HS-27A (cell line): ENCODE measurements at regions not wholly inside any gene's neighbourhood (a gene's known extent, or its start where the extent isn't known, plus 50 kb on each side); places are given as distances from the start of the nearest gene placed in this dataset.

ENCODE experiments used
- DNase-seq: peaks from one replicate; pipeline ENCODE4 v3.0.0-alpha.2; 2012; ENCODE audit warnings: low read depth, missing footprints

DNA sequence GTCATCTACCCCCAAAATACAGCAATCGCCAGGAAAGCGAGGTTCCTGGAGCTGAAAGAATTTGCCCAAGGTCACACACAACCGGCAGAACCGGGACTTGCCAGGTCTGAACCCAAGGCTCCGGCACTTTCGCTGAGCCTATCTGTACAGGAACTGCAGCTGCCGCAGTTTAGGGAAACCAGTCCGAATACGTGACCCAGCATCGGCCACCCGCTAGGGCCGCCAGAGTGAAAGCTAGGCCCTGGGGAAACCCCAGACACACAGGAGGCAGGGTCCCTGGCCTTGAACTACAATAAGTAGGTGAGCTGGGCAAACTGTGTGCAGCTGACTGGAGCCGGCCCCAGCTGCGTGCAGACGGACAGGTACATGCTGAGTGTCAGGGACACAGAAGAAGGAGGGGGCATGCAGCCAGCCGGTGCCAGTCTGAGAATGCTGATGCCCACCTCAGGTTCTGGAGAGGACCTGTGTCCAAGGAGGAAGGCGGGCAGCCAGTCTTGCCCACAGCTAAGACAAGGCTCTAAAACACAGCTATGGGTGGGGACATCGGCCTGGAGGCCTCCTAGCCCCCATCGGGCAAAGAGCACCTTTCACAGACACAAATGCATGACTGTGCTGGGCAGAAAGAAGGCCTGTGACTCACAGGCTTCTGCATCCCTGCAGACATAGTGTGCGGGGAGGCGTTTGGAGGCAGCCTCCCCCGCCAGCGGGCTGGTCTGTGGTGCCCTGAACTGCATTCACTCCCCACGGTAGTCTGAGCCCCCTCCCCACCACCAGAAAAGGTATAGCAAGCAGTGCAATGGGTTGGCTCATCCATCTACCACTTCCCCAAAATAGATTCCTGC, 107.4 kb upstream of the ID2 start:
- DNase-seq: no peak

DNA sequence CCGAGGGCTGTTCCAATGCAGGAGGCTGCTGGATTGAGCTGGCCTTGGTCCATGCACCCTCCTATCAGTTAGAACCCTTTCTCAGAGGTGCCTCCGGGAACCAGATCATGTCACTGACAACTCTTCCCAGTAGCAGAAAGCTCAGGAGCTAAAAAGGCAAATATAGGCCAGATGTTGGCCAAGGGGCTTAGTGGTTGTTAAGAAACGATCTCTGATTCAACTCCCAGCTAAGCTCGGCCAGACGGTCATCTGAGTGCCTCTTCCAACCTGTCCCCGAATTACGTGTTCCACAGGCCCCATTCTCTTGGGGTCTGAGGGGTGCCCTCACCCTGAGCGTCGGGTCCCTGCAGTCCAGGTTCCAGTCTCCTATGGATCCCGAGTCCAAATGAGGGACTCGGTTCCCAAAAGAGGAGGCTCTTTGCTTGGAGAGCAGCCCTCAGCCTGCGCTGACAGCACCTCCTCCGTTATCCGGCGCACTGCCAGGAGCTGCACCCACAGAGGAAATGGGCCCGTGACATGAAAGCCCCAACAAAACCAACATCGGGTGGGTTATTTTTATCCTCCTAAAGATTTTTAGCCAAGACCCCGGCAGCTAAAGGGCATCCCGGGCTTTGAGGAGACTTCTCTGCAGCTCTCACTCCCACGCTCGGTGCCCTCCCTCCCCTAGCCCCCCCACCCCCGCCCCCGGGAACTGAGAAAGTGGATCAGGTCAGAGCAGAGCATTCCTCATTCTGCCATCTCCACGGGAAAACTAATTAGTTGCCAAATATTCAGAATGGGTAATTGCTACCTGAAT, 106.6 kb upstream of the ID2 start:
- no peak for DNase-seq

DNA sequence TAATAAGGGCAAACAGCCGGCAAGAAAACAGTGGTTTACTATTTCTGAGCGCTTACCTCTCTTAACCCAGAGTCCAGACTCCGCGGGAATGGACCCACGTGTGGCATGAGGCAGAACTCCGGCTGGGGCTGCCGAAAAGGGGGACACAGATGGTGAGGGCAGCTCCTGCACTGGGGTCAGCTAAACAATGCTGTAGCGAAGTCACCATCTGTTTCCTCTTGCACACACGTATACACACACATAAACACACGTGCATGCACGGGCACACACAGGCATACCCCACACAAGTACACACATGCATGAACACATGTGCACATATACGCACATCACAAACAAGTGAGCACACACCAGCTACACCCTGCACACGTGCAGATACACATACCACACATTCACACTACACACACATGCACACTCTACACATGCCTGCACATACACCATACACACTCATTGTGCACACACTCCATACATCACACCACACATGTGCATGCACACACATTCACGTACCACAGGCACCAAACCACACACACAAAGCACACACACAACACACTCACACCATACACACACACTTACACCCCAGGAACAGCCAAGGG, 105.9 kb upstream of the ID2 start:
- no peak for DNase-seq

DNA sequence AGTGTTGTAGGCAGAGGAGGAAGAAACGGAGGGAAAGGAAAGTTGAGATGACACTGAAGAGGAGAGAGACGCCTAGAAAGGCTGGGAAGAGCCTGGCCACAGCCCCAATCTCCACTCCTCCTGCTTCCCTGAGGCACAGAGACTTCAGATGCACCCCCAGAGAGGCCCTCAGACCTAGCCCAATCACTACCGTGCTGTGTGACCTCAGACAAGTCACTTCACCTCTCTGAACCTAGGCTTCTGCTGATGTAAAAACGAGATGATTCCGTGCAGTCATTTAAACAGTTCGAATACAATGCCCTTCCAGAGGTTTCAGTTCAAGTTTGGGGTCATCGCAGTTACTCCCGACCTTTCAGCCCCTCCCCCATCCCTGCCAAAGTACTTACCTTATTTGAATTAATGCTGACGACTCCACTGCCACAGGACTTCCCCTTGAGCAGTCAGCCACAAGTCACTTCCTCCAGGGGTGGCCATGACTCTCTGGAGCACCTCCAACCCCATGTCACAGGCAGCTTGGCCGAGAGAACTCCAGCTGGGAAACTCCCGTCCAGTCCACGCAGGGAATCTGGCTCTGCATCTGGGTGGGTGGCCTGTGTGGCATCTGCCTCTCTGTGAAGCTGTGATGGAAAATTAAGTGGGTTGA, 105.2 kb upstream of the ID2 start:
- no peak for DNase-seq

DNA sequence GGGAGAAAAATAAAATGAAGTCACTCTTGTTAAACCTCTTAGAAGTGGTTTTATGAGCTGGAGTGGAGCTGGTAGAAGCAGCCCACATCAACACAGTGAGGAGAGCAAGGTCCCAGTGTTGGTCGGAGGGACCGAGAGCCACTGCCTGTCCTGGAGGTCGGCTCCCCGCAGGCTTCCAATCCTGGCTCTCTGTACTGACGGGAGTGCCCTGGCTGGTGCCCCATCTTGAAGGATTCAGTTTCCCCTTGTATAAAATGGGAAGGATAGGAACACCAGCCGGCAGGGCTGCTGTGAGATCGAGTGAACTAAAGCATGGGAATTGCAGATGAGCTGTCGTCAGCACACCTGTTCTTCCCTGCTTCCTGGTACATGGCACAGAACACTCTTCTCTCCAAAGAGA, 104.3 kb upstream of the ID2 start:
- DNase-seq: no peak

DNA sequence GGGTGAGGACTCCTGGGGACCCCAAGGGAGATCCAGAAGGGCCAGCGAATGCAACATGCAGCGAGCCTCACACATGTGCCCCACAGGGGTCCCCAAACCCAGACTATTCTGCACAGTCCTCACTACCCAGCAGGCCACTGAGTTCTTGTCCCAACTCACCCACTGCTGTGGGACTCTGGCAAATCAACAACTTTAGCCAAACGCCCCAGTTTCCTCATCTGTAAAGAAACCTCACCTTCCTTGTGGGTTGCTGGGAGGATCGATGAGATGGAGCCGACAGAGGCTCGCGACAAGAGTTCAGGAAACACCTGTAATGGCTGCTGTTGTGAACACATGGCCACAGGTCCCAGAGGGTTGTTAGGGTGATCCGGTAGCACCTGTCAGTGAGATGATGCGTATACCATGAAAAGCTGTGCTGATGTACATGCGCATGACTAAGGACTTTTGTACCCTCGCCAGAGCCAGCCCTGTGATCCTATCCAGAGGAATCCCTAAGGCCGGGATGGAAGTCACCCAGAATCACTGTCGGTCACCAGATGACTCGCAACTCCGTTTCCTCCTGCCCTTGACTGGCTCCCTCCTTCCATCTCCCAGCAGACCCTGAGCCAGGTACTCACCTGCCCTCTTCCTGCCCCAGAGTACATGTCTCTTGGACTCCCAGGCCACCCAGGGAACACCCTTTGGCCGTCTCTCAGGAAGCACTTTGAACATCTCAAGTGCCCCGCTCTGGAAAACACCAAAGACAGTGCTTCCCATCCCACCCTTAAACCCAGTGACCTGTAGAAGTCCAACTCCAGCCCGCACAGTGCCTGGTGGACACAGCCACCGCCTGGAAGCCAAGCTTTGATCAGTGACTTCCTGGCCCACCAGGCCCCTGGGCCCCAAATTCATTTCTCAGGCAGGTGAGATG, 103.3 kb upstream of the ID2 start:
- DNase-seq: no peak

DNA sequence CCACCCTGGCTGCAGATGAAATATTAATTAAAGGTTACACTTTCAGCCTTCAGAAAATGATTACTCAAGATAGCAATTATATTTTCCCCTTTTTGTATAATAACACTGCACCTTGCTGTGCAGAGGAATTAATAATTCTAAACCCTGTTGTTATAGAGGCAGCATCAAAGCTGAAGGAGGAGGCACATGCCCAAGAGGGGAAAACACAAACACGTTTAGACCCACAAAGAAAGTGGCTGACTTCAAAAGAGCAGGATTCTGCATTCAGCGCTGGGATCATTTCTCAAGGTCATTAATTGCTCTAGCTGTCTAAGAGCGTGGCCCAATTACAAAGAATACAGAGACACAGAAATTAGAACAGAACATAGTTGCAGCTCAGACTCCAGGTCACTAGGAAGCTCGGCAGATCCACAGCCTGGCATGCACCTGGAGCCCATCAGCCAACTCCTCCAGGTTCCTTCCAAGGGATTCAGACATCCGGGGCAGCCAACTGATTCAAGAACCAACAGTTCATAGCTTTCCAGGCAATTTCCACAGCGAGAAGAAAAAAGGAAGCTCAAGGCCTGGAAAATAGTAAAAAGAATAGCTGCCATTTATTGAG, 102.3 kb upstream of the ID2 start:
- DNase-seq: no peak

DNA sequence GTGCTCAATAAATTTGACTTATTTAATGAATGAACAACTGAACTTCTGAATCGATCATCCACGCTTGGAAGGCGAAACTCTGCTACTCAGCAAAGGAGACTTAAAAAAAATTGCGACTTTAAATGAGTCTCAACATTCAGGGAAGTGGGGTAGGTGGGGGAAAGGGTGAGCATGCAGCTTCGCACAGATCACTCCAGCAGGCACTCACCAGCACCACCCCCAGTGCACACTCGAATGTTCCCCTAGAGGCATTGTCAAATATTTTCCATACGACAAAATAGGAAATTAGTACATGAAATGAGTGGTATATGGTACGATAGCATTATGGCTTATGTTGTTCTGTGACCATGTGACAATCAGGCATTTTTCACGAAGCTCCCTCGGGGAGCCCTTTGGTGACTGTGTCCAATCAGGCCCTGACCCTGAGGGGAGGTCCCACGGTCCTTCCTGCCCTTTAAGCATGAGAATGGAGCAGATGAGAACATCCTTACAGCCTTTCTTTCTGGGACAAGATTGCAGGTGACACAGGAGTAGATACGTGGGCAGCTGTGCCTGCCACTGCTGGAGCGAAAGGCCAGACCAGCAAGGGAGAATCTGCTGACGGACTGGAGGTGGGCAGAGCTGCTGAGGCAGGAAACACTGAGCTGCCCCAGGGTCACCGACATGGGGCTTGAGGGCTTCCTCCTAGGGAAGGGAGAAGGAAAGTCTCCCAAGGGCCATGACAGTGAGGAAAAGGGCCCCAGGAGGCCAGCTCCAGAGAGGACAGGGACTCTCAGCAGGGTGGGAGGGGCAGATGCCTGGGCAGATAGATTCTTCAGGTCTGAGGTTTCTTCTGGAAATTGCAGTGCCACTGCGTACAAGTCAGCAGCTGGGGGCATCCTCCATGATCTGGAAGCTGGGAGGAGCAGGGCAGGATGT, 101.3 kb upstream of the ID2 start:
- DNase-seq: no peak

DNA sequence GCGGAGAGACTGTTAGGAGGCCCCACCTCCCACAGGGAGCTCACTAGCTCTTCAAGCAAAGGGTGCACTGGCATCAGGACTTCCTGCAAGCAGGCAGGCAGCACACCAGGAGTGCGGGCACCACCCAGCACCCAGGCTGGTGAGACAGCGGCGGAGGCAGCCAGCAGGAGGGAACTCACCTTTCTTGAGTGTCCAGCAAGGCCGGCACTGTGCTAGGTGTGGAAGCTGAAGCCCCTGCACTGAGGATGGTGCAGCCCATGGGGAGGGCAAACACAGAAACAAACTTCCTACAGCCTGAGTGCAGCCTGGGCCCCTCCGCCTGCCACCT, 100.7 kb upstream of the ID2 start:
- DNase-seq: no peak

DNA sequence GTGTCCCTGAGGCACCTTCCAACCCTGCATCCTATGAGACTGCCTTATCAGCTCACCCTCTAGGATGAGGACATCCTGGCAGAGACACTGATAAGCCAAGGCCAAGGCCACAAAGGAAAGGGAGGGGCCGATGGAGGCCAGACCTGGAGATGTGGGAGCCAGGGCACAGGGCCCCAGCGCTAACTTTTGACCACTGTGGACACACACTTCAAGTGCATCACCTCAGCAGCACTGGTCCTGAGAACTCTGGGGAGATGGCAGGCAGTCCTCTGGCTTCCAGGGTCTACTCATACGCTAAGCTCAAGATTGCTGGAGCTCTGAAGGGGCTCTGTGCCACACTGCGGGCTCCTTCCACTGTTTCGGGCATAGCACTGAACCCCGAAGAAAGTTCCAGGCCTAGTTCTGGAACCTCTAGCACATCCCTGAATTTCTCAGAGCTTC, 100.2 kb upstream of the ID2 start:
- DNase-seq: no peak

DNA sequence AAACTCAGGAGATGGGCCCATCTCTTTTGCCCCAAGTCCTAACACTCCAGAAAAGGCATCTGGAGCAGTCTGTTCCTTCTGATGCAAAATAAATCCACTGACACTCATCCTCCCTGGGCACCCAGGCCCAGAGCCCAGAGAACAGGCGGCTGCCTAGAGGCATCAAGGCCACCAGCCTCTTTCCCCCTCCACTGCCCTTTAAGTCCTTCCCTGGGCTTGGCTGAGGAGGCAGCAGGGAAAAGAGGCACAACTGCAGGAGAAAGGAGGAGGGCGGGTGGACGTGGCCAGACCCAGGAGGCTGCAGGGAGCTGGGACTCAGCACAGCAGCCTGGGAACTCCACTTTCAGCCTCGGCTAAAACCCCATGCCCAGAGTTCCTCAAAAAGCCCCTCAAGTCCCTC, 99.7 kb upstream of the ID2 start:
- DNase-seq: no peak

DNA sequence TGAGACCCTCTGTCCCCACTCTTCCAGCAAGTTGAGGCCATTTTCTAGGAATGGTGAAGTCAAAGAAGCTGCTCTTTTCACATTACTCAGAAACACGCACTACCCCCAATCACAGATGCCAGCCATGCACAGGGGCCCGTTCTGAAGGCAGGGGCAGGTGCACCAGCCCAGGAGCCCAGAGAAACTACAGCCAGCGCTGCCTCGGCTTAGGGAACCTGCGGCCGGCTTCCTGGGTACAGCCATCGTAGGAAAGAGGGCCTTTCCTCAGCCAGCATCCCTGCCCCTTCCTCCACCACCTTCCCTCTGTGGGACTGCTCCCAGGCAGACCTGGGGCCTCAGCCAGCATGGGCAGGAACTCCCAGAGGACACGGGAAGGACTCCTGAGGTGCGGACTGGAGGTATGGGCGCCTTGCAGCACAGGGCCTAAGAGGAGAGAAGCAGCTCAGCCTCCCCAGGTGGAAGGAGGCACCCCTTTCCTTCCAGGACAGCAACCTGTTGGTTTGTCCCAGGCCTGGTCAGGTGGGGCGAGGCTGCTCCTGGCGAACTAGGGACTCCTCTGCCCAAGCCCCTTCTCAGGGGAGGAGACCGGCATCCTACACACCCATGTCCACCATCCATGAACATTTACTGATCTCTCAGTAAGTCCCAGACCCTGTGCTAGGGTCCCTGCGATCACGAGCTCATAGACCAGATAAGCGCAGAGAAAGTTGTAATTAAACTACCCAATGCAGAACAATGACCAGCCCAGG, 99.0 kb upstream of the ID2 start:
- DNase-seq: no peak

DNA sequence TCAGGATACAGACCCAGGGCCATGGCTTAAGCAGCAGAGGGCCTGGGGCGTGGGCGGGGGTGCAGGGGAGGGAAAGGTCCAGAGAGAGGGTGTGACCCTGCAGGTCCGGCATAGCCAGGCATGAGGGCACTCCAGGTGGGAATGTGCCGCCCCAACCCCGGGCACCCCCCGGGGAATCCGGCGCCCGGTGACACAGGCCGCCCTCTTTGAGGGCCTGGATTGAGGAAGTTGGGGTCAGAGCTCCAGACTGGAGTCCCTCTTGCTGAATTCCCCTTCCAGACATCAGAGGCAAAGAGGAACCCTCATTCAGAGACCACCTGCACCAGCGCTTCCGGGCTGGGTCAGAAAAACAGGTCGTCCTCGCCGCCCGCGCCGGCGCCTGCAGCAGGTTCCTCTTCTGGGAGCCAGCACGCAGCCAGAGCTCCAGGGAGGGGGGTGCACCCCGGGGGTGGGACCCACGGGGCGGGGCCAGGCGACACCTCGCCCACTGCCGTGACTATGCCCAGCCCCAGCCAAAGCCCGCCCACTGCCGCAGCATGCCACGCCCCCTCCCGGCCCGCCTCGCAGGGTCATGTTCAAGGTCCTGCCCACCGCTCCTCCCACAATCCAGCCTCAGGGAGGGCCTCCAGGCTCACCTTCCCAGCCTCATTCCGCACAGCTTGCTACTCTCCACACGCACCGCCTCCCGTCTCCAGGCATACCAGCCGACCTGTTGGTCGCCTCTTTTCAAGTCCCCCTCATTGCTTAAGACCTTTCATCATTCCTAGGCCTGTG, 98.3 kb upstream of the ID2 start:
- no peak for DNase-seq

DNA sequence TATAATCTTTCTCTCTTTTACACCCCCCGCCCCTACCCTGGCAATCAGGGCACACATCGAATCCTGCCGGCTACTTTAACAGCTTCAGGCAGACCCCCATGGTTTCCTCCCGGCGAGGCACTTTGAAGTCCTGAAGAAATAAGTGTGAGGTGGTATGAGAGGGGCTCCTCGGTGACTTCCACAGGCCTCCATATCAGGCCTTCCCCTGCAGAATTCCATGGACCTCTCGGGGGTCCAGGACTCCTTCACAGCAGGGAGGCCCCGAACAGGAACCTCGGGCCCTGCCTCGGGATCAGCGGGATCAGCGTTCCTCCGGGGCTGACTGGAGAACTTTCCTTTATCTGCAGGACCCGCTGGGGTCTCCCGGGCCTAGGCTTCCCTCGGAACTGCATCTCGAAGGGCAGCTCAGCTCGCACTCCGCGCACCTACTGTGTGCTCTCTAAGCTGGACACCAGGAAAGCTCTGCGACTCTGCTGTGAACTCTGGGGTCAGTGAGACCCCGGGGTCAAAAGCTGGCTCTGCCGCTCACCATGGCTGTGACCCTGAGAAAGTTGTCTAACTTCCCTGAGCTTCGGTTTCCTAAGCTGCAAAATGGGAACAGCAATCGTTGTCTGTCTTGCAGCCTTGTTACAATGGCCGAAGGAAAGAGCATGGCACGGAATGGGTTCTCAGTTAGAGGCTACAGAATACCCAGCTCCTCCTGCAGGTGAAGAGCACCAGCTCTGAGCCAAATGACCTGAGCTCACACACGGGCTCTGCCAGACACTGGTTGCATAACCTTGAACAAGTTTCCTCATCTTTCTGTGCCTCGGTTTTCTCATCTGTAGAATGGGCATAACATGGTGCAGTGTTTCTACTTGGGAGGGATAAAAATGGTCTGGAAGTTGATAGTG, 97.4 kb upstream of the ID2 start:
- DNase-seq: no peak

DNA sequence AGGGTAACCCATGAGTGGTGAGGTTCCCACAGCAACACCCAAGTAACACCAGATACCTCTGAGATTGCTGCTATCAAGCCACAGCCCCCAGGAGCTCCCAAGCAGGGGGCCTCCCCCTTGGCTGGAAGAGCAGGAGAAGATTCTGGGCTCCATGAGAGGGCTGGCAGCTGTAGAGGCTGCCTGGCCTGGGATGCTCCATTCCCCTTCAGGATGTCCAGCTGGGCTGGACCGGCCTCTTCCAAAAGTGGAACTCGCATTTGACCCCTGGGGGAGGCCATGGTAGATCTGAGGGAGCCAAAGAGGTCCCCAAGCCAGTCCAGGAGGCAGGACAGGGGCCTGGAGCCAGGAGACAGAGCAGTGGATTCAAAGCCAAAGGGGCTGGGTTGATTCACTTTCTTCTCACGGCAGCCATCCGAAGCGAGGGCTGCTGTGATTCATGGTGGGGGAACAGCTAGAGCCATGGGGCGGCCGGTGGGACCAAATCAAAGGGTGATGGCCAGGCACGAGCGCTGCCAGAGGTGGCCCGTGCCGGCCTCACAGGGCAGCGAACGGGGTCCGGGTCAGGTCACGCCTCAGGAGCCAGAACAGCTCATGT, 95.3 kb upstream of the ID2 start:
- DNase-seq: no peak

DNA sequence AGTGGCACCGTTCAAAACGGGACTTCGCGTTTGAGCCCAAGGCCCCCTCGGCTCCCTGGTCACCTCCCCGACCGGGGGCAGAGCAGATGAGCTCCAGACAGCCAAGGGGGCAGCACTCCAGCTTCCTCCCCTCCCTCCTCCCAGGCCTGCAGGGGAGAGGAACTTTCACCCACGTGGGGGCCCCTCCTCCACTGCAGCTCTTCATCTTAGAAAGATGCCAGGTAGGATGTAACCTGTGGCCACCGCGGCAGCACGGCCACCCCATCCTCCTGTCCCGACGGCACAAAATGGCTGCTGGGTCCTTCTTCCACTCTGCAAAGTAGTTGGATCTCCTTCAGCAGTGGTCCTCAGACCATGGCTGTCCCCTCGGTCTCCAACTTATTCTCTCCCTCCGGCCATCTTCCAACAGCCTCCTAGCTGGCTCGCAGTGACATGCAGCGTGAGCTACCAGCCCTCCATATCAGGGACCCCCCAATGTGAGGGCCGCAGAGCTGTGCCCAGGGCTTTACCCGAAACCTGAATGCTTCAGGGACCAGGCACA, 94.5 kb upstream of the ID2 start:
- no peak for DNase-seq
